GM20000 (cell line): ENCODE measurements at regions not wholly inside any gene's neighbourhood (a gene's known extent, or its start where the extent isn't known, plus 50 kb on each side); places are given as distances from the start of the nearest gene placed in this dataset.

Experiments
- DNase-seq: peaks from one replicate; pipeline ENCODE4 v3.0.0; 2012; ENCODE audit warnings: low spot score
- CTCF ChIP-seq: IDR thresholded peaks from 2 replicates; pipeline ENCODE4 v1.5.1; 2012; ENCODE audit warnings: mild to moderate bottlenecking, control low read depth; ENCODE audit errors: extremely low read depth, missing control alignments

GRCh38 chr2:18708203-18708715 lies 118.9 kb upstream of the NT5C1B start:
- DNase-seq, result no peak
- no peak for TF ChIP-seq CTCF

GRCh38 chr2:18706001-18706400 lies 116.6 kb upstream of the NT5C1B start:
- no peak for TF ChIP-seq CTCF
- DNase-seq, result no peak

- DNase-seq, result no peak
- TF ChIP-seq CTCF, result no peak
These were observed 114.9 kb upstream of the NT5C1B start for GRCh38 chr2:18704276-18704675.

GRCh38 chr2:18703555-18703954 lies 114.2 kb upstream of the NT5C1B start:
- no peak for TF ChIP-seq CTCF
- DNase-seq, result no peak

- no peak for DNase-seq
- TF ChIP-seq CTCF, result no peak
These were observed 112.6 kb upstream of the NT5C1B start for GRCh38 chr2:18701981-18702380.

- DNase-seq, result no peak
- TF ChIP-seq CTCF, result no peak
These were observed 112.2 kb upstream of the NT5C1B start for GRCh38 chr2:18701546-18701945.

GRCh38 chr2:18690342-18690741 lies 101.0 kb upstream of the NT5C1B start:
- no peak for DNase-seq
- TF ChIP-seq CTCF, result no peak
